HepG2 (cell line): ENCODE measurements at regions not wholly inside any gene's neighbourhood (a gene's known extent, or its start where the extent isn't known, plus 50 kb on each side); places are given as distances from the start of the nearest gene placed in this dataset.

Experiments used
- ATAC-seq: fragments of 200-7000 bp; cut with Tn5 transposase; 3 replicates; pipeline ENCODE4 v1.9.1; 2020; ENCODE audit warnings: mild to moderate bottlenecking, moderate library complexity
- BruUV-seq: library from RNA; stranded (reverse); fragments of 400-500 nt; replicated peaks from 2 replicates; lab custom pipeline; 2021; lab: Mats Ljungman, UMichigan
- CTCF ChIA-PET: fragments of 300-600 bp; formaldehyde crosslinking; extraction: SDS; loops from one replicate; lab custom pipeline; 2021; ENCODE audit warnings: low total read pairs, inconsistent platforms, low intra/inter-chr PET ratio; lab: Yijun Ruan, JAX
- POLR2A ChIA-PET: fragments of 350-600 bp; sonication (Branson Sonifier 250); formaldehyde crosslinking; loops from one replicate; lab custom pipeline; 2020; ENCODE audit warnings: antibody characterized with exemption, inconsistent platforms; lab: Yijun Ruan, JAX
- DNase-seq: peaks from one replicate; pipeline ENCODE4 v3.0.0-alpha.2; 2015; ENCODE audit warnings: low spot score
- FAIRE-seq: peaks from 3 replicates; lab custom pipeline; 2011; peaks lifted over from hg19 to GRCh38; lab: Jason Lieb, UNC
- H2AFZ ChIP-seq: one replicate; pipeline ENCODE4 v1.6.1; 2011; ENCODE audit warnings: low read length, inconsistent platforms
- H3K27ac ChIP-seq: fragments of 300-600 bp; 3 replicates; pipeline ENCODE4 v1.8.0; 2011; ENCODE audit warnings: mixed run types, mild to moderate bottlenecking, mixed read lengths, low read length, inconsistent platforms; ENCODE audit not compliant: insufficient read depth; ENCODE audit errors: extremely low read length
- H3K27me3 ChIP-seq, 2 experiments: fragments of 200-600 bp in 1 of 2; 2 replicates in 1 of 2; 3 replicates in 1 of 2; pipeline versions ENCODE4 v1.6.0 to v1.8.0; 2011; ENCODE audit warnings: low read length in 2 of 2, mild to moderate bottlenecking in 2 of 2, moderate library complexity in 2 of 2, inconsistent platforms in 1 of 2; ENCODE audit not compliant: insufficient read depth in 2 of 2, control insufficient read depth in 1 of 2
- H3K36me3 ChIP-seq, 2 experiments: fragments of 200-600 bp in 1 of 2; replicated peaks in 1 of 2; 2 replicates in 1 of 2; 3 replicates in 1 of 2; pipeline versions ENCODE4 v1.5.1 to v1.8.0; 2011; ENCODE audit warnings: low read length in 2 of 2, inconsistent platforms in 1 of 2; ENCODE audit not compliant: insufficient read depth in 2 of 2, control insufficient read depth in 1 of 2
- H3K4me1 ChIP-seq: 2 replicates; pipeline ENCODE4 v1.5.1; 2012; ENCODE audit warnings: low read length, inconsistent platforms; ENCODE audit not compliant: insufficient read depth
- H3K4me2 ChIP-seq: 2 replicates; pipeline ENCODE4 v1.6.0; 2011; ENCODE audit warnings: low read depth, low read length, inconsistent platforms
- H3K4me3 ChIP-seq, 3 experiments: fragments of 200-600 bp in 1 of 3; sonication (generic), shearing (Covaris generic) in 1 of 3; replicated peaks in 1 of 3; 2 replicates each; pipeline ENCODE4 v1.5.1; 2011 to 2016; ENCODE audit warnings: low read length in 3 of 3, inconsistent platforms in 2 of 3, low read depth in 2 of 3, mild to moderate bottlenecking in 2 of 3, control low read depth in 1 of 3, mixed read lengths in 1 of 3; ENCODE audit not compliant: insufficient read depth in 1 of 3
- H3K79me2 ChIP-seq: one replicate; pipeline ENCODE4 v1.6.1; 2011; ENCODE audit warnings: low read length, inconsistent platforms; ENCODE audit not compliant: insufficient read depth
- H3K9ac ChIP-seq: 2 replicates; pipeline ENCODE4 v1.6.0; 2011; ENCODE audit warnings: mild to moderate bottlenecking, low read depth, low read length, inconsistent platforms; ENCODE audit not compliant: insufficient read depth
- H3K9me3 ChIP-seq: 2 replicates; pipeline ENCODE4 v1.5.1; 2012; ENCODE audit warnings: mild to moderate bottlenecking, low read length
- H4K20me1 ChIP-seq: 2 replicates; pipeline ENCODE4 v1.6.0; 2011; ENCODE audit warnings: inconsistent platforms, mild to moderate bottlenecking, low read length, moderate library complexity; ENCODE audit not compliant: insufficient read depth
- CHCHD3 ChIP-seq: sonication (generic); formaldehyde crosslinking; IDR thresholded peaks from 2 replicates; pipeline ENCODE4 v1.8.0; 2022; ENCODE audit warnings: mild to moderate bottlenecking, missing genetic modification reagents, moderate library complexity
- FOXJ3 ChIP-seq: sonication (generic); formaldehyde crosslinking; IDR thresholded peaks from 2 replicates; pipeline ENCODE4 v1.4.0; 2020; ENCODE audit warnings: missing genetic modification reagents, mild to moderate bottlenecking, borderline replicate concordance
- HOXA3 ChIP-seq: sonication (generic); formaldehyde crosslinking; IDR thresholded peaks from 2 replicates; pipeline ENCODE4 v1.5.0; 2020; ENCODE audit warnings: missing genetic modification reagents
- KDM4B ChIP-seq: sonication (generic); formaldehyde crosslinking; IDR thresholded peaks from 2 replicates; pipeline ENCODE4 v1.4.0; 2020; ENCODE audit warnings: missing genetic modification reagents
- NFYB ChIP-seq: sonication (generic); formaldehyde crosslinking; IDR thresholded peaks from 2 replicates; pipeline ENCODE4 v1.4.0; 2020; ENCODE audit warnings: missing genetic modification reagents
- ONECUT2 ChIP-seq: sonication (generic); formaldehyde crosslinking; IDR thresholded peaks from 2 replicates; pipeline ENCODE4 v1.4.0; 2020; ENCODE audit warnings: missing genetic modification reagents
- RNF219 ChIP-seq: sonication (generic); formaldehyde crosslinking; IDR thresholded peaks from 2 replicates; pipeline ENCODE4 v1.5.0; 2020; ENCODE audit warnings: mild to moderate bottlenecking, missing genetic modification reagents
- SRY ChIP-seq: sonication (generic); formaldehyde crosslinking; IDR thresholded peaks from 2 replicates; pipeline ENCODE4 v1.8.0; 2022; ENCODE audit warnings: mild to moderate bottlenecking, missing genetic modification reagents
- U2AF2 ChIP-seq: fragments of 200-400 bp; formaldehyde crosslinking; IDR thresholded peaks from 2 replicates; pipeline ENCODE4 v1.6.1; 2017; ENCODE audit warnings: low read depth, mild to moderate bottlenecking, low read length
- ZNF180 ChIP-seq: sonication (generic); formaldehyde crosslinking; IDR thresholded peaks from 2 replicates; pipeline ENCODE4 v1.4.0; 2020; ENCODE audit warnings: low read depth, missing genetic modification reagents, borderline replicate concordance
- ZNF317 ChIP-seq: sonication (generic); formaldehyde crosslinking; IDR thresholded peaks from 2 replicates; pipeline ENCODE4 v1.5.0; 2020; ENCODE audit warnings: mild to moderate bottlenecking, missing genetic modification reagents
- ZNF367 ChIP-seq: sonication (generic); formaldehyde crosslinking; IDR thresholded peaks from 2 replicates; pipeline ENCODE4 v1.4.0; 2020; ENCODE audit warnings: missing genetic modification reagents, borderline replicate concordance
- ZNF597 ChIP-seq: sonication (generic); formaldehyde crosslinking; IDR thresholded peaks from 2 replicates; pipeline ENCODE4 v1.5.0; 2020; ENCODE audit warnings: missing genetic modification reagents
- ZNF724P ChIP-seq: sonication (generic); formaldehyde crosslinking; IDR thresholded peaks from 2 replicates; pipeline ENCODE4 v1.8.0; 2022; ENCODE audit warnings: missing genetic modification reagents, borderline replicate concordance
- ZSCAN30 ChIP-seq: sonication (generic); formaldehyde crosslinking; IDR thresholded peaks from 2 replicates; pipeline ENCODE4 v1.5.0; 2020; ENCODE audit warnings: mild to moderate bottlenecking, missing genetic modification reagents
- WGBS: methylation state at CpG from one replicate; pipeline ENCODE4 v1.1.6; 2017; ENCODE audit warnings: low lambda C conversion rate; 5-methylcytosine and 5-hydroxymethylcytosine counted together
- in situ Hi-C: cut with HindIII; loops from 2 replicates; pipeline ENCODE4 v1.10.0; 2017; ENCODE audit warnings: low pct_unique_long_range_greater_than_20kb; ENCODE audit not compliant: extremely low pct_ligation_motif_present
- intact Hi-C: fragments of 100-400 bp; cut with micrococcal nuclease; formaldehyde crosslinking; loops from one replicate; pipeline ENCODE4 v1.10.0; 2022; ENCODE audit not compliant: unreplicated experiment
- TF ChIP-seq, protein P1 (sequence below): sonication (generic); formaldehyde crosslinking; IDR thresholded peaks from 2 replicates; pipeline ENCODE4 v1.5.0; 2020; ENCODE audit warnings: mild to moderate bottlenecking, missing genetic modification reagents, borderline replicate concordance

DNA sequence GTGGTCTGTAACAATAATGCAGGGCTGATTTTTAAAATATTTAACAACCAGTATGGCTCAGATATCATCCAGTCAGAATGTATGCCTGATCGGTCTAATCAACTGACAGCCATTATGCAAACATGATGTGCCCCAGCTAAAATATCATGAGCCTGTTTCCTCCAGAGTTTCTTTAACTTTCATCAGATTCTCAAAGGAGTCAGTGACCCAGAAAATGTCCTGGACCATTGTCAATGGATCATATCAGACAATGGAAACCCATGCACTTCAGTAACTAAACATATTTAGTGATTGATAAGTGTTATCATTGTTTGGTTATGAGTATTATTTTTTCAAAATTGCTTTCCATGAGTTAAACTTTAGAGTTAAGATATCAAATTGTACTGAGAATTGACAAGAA is 173.5 kb downstream of the LMBRD1 start:
- ATAC-seq (no peak), DNase-seq (no peak), FAIRE-seq (no peak)
- Histone ChIP-seq H3K36me3 (no peaks in the 10 kb centered on the region), H3K4me3 (no peak overlapping the region), H3K79me2 (no peaks in the 10 kb centered on the region), H4K20me1 (no peaks in the 10 kb centered on the region), H3K4me1 (no peaks in the 10 kb centered on the region), H2AFZ (no peak overlapping the region), H3K9ac (no peak overlapping the region), H3K27ac (no peak overlapping the region), H3K4me2 (no peak overlapping the region), H3K27me3 (no peaks in the 10 kb centered on the region), H3K9me3 (no peaks in the 10 kb centered on the region)
- WGBS = 0% methylated on average over 1 of the region's 1 CpG
- in situ Hi-C loops (no loop called here), intact Hi-C loops (no loop called here)
- ChIA-PET POLR2A (no interaction called here), CTCF (no interaction called here)
- TF ChIP-seq CHCHD3 (CRISPR knock-in tag) (no peak), ONECUT2 (CRISPR knock-in tag) (no peak), ZNF317 (no peak), HOXA3 (CRISPR knock-in tag) (no peak), ZNF724P (no peak), ZNF597 (CRISPR knock-in tag) (no peak), ZNF367 (CRISPR knock-in tag) (no peak), KDM4B (no peak), RNF219 (no peak), SRY (no peak), ZNF180 (CRISPR knock-in tag) (no peak), U2AF2 (no peak), ZSCAN30 (CRISPR knock-in tag) (no peak), FOXJ3 (CRISPR knock-in tag) (no peak), NFYB (CRISPR knock-in tag) (no peak)
- TF ChIP-seq, protein P1, sequence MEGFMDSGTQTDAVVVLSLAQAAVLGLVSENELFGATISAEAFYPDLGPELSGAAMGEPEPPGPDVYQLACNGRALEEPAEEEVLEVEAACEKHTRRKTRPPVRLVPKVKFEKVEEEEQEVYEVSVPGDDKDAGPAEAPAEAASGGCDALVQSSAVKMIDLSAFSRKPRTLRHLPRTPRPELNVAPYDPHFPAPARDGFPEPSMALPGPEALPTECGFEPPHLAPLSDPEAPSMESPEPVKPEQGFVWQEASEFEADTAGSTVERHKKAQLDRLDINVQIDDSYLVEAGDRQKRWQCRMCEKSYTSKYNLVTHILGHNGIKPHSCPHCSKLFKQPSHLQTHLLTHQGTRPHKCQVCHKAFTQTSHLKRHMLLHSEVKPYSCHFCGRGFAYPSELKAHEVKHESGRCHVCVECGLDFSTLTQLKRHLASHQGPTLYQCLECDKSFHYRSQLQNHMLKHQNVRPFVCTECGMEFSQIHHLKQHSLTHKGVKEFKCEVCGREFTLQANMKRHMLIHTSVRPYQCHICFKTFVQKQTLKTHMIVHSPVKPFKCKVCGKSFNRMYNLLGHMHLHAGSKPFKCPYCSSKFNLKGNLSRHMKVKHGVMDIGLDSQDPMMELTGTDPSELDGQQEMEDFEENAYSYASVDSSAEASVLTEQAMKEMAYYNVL = no peak
- BruUV-seq = no TSS peak
